Stimulated activated CD4-positive, alpha-beta T cell treated with anti-CD3 and anti-CD28 coated beads, Interleukin-15, amount 100 ng/mL, for 1 hour (primary cell): ENCODE measurements at regions not wholly inside any gene's neighbourhood (a gene's known extent, or its start where the extent isn't known, plus 50 kb on each side); places are given as distances from the start of the nearest gene placed in this dataset.

ENCODE experiments used
- DNase-seq, 2 donors: peaks; one replicate each; pipeline ENCODE4 v3.0.0-alpha.2; 2020; ENCODE audit warnings: low read depth in 1 of 2, low spot score in 1 of 2

DNA sequence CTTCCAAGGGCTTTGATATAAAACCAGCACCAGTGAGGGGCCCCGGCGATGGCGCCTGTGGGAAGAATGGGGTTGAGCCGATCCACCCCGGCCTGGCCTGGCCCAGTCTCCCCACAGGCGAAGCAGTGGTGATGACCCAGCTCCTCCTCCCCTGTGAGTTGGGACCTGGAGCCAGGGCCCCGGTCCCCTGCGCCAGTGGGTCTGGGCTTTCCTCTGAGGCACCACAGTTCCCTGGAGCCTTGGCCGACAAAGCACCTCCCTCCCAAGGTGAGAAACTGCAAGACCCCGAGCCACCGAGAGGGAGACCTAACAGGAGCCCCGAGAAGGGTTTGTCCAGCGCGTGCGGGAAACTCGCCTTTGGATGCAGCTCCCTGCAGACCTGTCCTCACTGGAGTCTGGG, 942.9 kb downstream of the BRD1 start:
- DNase-seq, result no peak

DNA sequence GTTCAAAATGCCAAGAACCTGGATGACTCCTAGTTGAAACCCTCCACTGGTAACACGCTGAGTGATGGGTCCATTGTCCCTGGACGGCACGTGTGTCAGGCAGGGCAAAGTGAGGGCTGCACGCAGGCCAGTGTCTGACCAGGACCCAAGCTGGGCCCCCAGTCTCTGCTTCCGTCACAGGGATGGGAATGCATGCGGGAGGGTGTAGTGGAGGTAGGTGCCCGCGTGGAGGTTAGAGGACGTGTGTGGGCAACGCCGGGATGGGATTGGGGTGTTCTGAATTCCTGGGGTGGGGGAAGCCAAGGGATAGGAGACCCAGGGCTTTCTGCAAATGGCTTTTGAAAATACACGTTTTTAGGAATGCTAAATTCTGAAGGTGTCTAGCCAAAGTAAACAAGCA, 943.3 kb downstream of the BRD1 start:
- no peak for DNase-seq

GRCh38 chr22:48883211-48883960, 944.3 kb downstream of the BRD1 start:
- no peak for DNase-seq

DNA sequence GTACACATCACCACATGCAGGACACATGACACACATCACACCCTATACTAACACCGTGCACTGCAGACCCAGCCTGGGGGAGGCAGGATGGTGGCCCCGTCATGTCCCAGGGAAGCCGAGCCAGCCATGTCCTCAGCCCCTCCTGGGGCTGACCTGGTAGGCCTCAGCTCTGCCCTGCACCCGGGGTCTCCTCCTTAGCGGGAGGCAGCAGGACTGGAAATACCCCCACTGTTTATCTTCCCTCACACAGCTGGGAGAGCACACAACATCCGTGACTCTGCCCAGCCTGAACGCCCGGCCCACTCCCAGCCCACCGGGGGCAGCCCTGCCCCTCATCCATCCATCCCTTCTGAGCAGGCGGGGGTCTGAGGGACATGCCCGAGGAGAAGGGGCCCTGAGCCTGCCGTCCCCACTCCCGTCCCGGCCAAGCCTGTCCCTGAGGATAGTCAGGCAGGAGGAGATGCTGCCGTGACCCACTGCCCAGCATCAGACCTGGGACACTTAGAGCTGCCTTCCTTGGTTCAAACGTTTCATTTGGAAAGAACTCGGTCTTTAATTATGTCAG, 945.0 kb downstream of the BRD1 start:
- DNase-seq, result no peak

- DNase-seq, result no peak
Measured at GRCh38 chr22:48881326-48881980, 946.2 kb downstream of the BRD1 start.

GRCh38 chr22:48880749-48881148, 946.9 kb downstream of the BRD1 start:
- DNase-seq, result no peak

- no peak for DNase-seq
Measured at GRCh38 chr22:48876951-48877350, 950.7 kb downstream of the BRD1 start.

- DNase-seq, result no peak
Measured at GRCh38 chr22:48874956-48875355, 952.7 kb downstream of the BRD1 start.

DNA sequence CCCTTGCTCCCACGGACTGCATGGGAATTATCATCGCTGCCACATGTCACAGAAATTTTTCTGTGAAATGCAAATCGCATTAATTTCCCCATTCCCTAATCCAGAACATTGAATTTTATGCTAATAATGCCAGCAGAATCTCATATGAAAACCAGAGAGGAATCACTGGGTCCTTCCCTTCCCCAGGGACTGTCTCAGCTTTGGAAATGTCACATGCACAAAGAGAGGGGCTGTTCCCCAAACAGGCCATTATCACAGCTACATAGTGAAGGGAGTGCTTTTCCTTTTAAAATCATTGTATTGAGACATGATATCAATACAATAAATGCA, 954.5 kb downstream of the BRD1 start:
- DNase-seq, result no peak

- DNase-seq, result no peak
Measured at GRCh38 chr22:48872271-48873190, 955.1 kb downstream of the BRD1 start.

DNA sequence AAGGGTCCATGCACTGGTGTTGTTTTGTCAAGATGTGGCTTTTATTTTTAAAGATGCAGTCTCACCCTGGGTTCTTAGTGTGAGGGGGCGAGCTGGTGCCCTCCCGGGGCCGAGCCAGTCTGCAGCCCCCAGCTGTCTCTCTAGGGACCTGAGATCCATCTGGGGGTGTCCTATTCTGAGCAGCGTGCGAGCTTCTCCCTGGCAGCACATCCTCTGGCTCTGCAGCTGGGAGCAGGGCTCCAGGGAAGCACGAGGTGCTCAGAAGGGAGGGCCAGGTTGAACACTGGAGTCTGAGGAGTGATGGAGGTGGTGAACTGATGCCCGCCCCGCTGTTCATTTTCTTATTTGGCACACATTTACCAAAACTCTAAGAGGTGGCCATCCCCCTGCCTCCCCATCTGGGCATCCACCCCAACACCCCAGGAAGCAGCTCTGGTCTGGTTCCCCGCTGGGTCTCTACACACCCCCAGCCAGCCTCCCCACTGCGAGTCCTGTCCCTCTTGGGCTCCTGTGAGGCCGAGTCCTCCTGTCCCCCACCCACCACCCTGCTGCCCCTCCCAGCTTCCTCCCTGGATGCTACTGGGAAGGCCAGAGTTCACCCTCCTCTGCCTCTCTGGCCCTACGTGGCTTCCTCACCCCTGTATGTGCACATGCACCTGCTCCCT, 956.4 kb downstream of the BRD1 start:
- DNase-seq, result no peak

GRCh38 chr22:48870436-48870835, 957.2 kb downstream of the BRD1 start:
- DNase-seq, result no peak

DNA sequence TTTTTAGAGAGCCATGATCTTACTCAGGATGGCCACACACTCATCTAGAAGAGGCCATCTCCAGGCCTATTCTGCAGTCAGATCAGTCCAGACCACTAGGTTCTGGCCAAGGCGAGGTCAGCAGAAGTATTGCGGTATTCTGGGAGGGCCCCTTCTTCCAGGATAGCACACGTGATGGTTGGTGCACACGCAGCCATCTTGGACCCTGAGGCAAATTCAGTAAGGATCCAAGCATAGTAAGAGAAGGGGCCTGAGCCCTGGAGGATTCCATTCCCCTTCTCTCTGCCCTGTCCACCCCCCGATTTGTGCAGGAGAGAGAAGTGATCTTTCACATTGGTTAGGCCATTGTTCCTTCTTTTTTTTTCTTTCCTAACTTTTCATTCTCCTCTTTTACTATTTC, 957.9 kb downstream of the BRD1 start:
- DNase-seq, result no peak

- DNase-seq, result no peak
Measured at GRCh38 chr22:48869161-48869560, 958.5 kb downstream of the BRD1 start.

DNA sequence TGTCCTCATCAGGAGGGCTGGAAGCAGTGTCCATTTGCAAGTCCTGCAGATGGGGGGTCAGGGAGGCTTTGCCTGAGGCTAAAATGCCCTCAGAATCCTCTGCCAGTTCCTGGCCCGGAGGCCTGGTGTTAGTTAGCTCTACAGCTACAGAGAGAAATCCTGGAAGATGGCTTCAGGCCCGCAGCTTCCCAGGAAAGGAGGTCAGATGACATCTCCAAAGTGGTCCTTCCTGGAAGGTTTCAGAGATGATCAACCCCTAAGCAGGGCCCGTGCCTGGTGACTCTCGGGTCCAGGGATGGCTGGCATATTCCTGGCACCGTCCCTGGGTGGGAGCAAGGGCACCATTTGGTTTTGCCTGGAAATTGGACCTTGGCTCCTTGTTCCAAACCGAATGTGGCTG, 959.1 kb downstream of the BRD1 start:
- no peak for DNase-seq

DNA sequence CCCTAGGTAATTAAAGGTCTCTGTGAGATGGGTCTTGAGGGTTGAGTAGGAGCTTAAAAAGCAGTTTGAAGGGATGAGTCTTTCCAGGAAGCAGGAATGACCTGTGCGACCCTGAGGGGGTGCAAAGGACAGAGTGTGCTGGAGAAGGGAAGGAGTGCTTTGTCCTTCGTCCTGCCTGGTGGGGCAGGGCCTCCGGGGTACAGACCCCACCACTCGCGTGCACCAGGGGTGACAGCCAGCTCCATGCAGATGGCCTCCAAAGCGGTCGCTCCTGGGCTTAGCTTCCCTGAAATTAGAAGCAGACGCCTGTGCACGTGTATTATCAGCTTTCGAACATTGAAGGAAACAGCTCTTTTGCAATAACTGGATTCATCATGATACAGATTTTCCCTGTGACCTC, 959.8 kb downstream of the BRD1 start:
- no peak for DNase-seq

DNA sequence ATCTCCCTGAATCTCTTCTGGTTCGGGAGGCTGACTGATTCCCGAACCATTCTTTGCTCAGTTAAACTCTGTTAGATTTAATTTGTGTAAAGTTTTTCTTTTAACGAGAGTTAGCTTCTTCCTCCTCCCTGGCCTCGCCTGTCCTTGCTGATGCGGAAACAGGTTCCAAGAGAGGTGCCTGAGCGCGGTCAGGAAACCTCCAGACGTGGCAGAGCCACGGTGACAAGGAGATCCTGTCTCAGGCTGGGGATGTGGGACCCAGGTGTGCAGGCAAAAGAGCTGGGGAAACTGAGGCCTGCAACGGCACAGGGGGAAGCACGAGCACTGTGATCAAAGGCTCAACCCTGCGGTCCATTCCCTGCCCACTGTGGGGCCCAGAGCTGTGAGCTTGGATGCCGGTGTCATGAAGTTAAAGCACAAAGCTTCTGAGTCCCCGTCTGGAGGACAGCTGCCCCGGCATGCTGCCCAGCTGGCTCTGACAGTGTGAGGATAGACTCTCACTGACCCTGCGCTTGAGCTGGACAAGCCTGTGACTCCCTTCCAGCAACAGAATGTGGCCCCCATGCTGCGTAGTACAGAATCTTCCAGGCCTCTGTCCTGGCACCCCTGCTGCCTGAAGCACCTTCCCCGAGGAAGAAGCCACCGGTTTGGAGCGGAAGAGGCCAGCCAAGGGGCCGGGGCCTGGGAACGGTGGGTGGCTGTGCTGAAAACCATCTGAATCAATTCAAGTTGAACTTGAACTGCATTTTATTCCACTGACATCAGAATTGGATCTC, 960.6 kb downstream of the BRD1 start:
- DNase-seq, result no peak

GRCh38 chr22:48864748-48865147, 962.9 kb downstream of the BRD1 start:
- DNase-seq, result no peak

DNA sequence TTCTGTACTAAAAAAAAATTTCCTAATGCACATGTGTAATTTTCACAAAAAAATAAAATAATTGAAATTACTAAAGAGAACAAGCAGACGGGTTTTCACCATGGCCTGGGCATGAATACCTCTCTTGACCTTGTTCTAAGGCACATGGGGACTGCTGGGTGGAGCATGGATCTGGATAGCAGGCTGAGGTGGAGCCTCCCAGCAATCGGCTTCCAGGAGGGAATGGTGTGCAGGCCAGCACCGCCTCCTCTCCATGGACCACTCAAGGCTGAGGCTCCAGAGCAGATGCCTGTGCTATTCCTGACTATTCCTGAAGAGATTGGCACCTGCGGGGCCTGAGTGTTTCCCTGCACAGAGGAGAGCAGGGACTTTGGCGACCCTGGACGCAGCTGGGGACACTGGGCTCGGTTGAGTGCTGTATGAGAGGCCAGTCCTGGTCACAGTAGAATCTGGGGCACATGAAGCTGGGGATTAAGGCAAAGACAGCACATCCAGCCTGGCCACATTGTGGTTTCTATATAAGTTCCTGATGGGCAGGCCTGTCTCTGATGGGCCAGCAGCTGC, 963.6 kb downstream of the BRD1 start:
- no peak for DNase-seq

DNA sequence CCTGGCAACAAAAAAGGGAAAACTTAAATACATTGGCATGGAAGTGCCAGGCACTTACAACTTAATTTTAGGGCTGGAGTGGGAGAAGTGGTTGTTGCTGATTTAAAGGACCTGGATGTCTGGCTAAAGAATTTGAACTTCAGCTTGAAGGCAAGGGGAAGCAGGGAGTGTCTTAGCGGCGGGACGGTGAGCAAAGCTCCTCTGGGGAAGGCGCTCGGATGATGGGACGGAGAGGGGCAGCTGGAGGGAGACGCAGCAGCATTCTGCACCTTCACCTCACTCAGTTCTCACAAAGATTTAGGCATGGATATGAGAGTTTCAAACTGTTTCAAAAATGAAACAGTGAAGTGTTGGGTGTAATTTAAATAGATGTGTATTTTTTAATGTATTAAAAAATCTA, 967.1 kb downstream of the BRD1 start:
- no peak for DNase-seq
